ENCODE measurements at regions not wholly inside any gene's neighbourhood (a gene's known extent, or its start where the extent isn't known, plus 50 kb on each side); places are given as distances from the start of the nearest gene placed in this dataset.

- no peak for DNase-seq
Measured at GRCh38 chr7:46032942-46033341, 111.9 kb upstream of the IGFBP3 start.

GRCh38 chr7:46032353-46032752 lies 111.3 kb upstream of the IGFBP3 start:
- DNase-seq = no peak

GRCh38 chr7:46029111-46029704 lies 108.1 kb upstream of the IGFBP3 start:
- no peak for DNase-seq

GRCh38 chr7:46028246-46028645 lies 107.2 kb upstream of the IGFBP3 start:
- no peak for DNase-seq

GRCh38 chr7:46026741-46027140 lies 105.7 kb upstream of the IGFBP3 start:
- DNase-seq = no peak

- no peak for DNase-seq
Measured at GRCh38 chr7:46024263-46024916, 103.3 kb upstream of the IGFBP3 start.

GRCh38 chr7:46022397-46022796 lies 101.3 kb upstream of the IGFBP3 start:
- no peak for DNase-seq

- no peak for DNase-seq
Measured at GRCh38 chr7:46015107-46015868, 94.2 kb upstream of the IGFBP3 start.

- DNase-seq = no peak
Measured at GRCh38 chr7:46011501-46011900, 90.4 kb upstream of the IGFBP3 start.

- DNase-seq = no peak
Measured at GRCh38 chr7:46011059-46011458, 90.0 kb upstream of the IGFBP3 start.

- DNase-seq = no peak
Measured at GRCh38 chr7:46009211-46009610, 88.1 kb upstream of the IGFBP3 start.

- no peak for DNase-seq
Measured at GRCh38 chr7:46007990-46008643, 87.0 kb upstream of the IGFBP3 start.

GRCh38 chr7:46007194-46007593 lies 86.1 kb upstream of the IGFBP3 start:
- DNase-seq = no peak

- DNase-seq = no peak
Measured at GRCh38 chr7:46006723-46007122, 85.7 kb upstream of the IGFBP3 start.

GRCh38 chr7:46006212-46006611 lies 85.1 kb upstream of the IGFBP3 start:
- no peak for DNase-seq

- no peak for DNase-seq
Measured at GRCh38 chr7:46004965-46005364, 83.9 kb upstream of the IGFBP3 start.

GRCh38 chr7:46003896-46004875 lies 83.1 kb upstream of the IGFBP3 start:
- DNase-seq = no peak

- no peak for DNase-seq
Measured at GRCh38 chr7:46003161-46003560, 82.1 kb upstream of the IGFBP3 start.

- DNase-seq = no peak
Measured at GRCh38 chr7:46000513-46000912, 79.4 kb upstream of the IGFBP3 start.

- DNase-seq = no peak
Measured at GRCh38 chr7:45999541-45999940, 78.5 kb upstream of the IGFBP3 start.

- DNase-seq = no peak
Measured at GRCh38 chr7:45998506-45998905, 77.4 kb upstream of the IGFBP3 start.

- no peak for DNase-seq
Measured at GRCh38 chr7:45993621-45994020, 72.5 kb upstream of the IGFBP3 start.
